Ascending aorta (tissue), 2 donors: ENCODE measurements at regions not wholly inside any gene's neighbourhood (a gene's known extent, or its start where the extent isn't known, plus 50 kb on each side); places are given as distances from the start of the nearest gene placed in this dataset.

Source experiments
- DNase-seq, 2 donors: peaks; one replicate each; pipeline ENCODE4 v3.0.0-alpha.2; 2019; ENCODE audit warnings: low spot score in 2 of 2
- H3K27ac ChIP-seq, 2 donors: fragments of 200-600 bp; sonication (generic); one replicate each; pipeline ENCODE4 v1.5.1; 2016 to 2017; ENCODE audit warnings: mild to moderate bottlenecking in 1 of 2
- H3K27me3 ChIP-seq: fragments of 200-600 bp; sonication (generic); one replicate; pipeline ENCODE4 v1.5.1; 2017
- H3K36me3 ChIP-seq, 2 donors: fragments of 200-600 bp; sonication (generic); one replicate each; pipeline ENCODE4 v1.5.1; 2016
- H3K4me1 ChIP-seq, 2 donors: fragments of 200-600 bp; sonication (generic); one replicate each; pipeline ENCODE4 v1.5.1; 2016 to 2017; ENCODE audit warnings: mild to moderate bottlenecking in 1 of 2
- H3K4me3 ChIP-seq, 2 donors: fragments of 200-600 bp; sonication (generic); one replicate each; pipeline ENCODE4 v1.5.1; 2016 to 2017; ENCODE audit warnings: mild to moderate bottlenecking in 1 of 2
- H3K9me3 ChIP-seq, 2 donors: fragments of 200-600 bp; sonication (generic); one replicate each; pipeline ENCODE4 v1.5.1; 2016
- CTCF ChIP-seq, 3 experiments: fragments of 200-600 bp in 2 of 3; fragments of 450-650 bp in 1 of 3; sonication (generic) in 2 of 3; IDR thresholded peaks; one replicate each; pipeline ENCODE4 v1.5.1; 2016 to 2019; ENCODE audit warnings: antibody characterized with exemption in 3 of 3, mild to moderate bottlenecking in 1 of 3, moderate library complexity in 1 of 3
- intact Hi-C: fragments of 100-400 bp; cut with DNase I; formaldehyde crosslinking; loops from one replicate; pipeline ENCODE4 v1.15.1; 2023

GRCh38 chr1:163561580-163562295 lies 240.0 kb downstream of the NUF2 start:
- intact Hi-C loops, result no loop called here
- Histone ChIP-seq H3K27me3 (no peaks in the 10 kb centered on the region), H3K27ac (no peak overlapping the region), H3K36me3 (no peaks in the 10 kb centered on the region), H3K9me3 (no peaks in the 10 kb centered on the region), H3K4me1 (no peaks in the 10 kb centered on the region), H3K4me3 (no peak overlapping the region)
- TF ChIP-seq CTCF (IDR thresholded peaks at IDR 0.05), result peak in 1 of 3 experiments; percentile 21
- no peak for DNase-seq

- Histone ChIP-seq H3K27ac (no peak overlapping the region), H3K4me3 (no peak overlapping the region), H3K27me3 (no peaks in the 10 kb centered on the region), H3K9me3 (no peaks in the 10 kb centered on the region), H3K4me1 (no peaks in the 10 kb centered on the region), H3K36me3 (no peaks in the 10 kb centered on the region)
- no peak for TF ChIP-seq CTCF (IDR thresholded peaks at IDR 0.05)
- intact Hi-C loops, result no loop called here
- no peak for DNase-seq
Measured at GRCh38 chr1:163562355-163562754, 240.6 kb downstream of the NUF2 start.

GRCh38 chr1:163565166-163565565 lies 243.4 kb downstream of the NUF2 start:
- Histone ChIP-seq H3K36me3 (no peaks in the 10 kb centered on the region), H3K27ac (no peak overlapping the region), H3K9me3 (no peaks in the 10 kb centered on the region), H3K4me3 (no peak overlapping the region), H3K27me3 (no peaks in the 10 kb centered on the region), H3K4me1 (no peaks in the 10 kb centered on the region)
- TF ChIP-seq CTCF (IDR thresholded peaks at IDR 0.05), result no peak
- intact Hi-C loops, result no loop called here
- no peak for DNase-seq

DNA sequence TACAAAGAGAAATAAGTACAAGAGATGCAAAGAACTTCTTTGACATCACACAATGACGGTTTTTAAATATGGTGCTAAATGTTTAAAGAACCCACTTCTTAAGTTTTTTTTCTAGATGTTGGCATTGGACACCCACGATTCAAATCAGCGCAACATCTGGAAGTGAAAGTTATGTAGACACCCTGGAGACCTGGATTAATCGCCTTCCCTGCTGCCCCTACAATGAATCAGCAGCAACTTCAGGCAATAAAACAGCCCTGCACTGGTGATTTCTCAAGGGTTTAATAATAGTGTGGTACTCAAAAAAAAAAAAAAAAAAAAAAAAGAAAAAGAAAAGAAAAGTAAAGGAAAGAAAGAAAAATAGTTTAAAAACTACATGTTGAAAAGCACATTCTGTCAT lies 248.3 kb downstream of the NUF2 start:
- DNase-seq, result no peak
- Histone ChIP-seq H3K27me3 (no peaks in the 10 kb centered on the region), H3K27ac (no peak overlapping the region), H3K4me1 (no peaks in the 10 kb centered on the region), H3K36me3 (no peaks in the 10 kb centered on the region), H3K9me3 (no peaks in the 10 kb centered on the region), H3K4me3 (no peak overlapping the region)
- TF ChIP-seq CTCF (IDR thresholded peaks at IDR 0.05), result no peak
- intact Hi-C loops, result no loop called here

DNA sequence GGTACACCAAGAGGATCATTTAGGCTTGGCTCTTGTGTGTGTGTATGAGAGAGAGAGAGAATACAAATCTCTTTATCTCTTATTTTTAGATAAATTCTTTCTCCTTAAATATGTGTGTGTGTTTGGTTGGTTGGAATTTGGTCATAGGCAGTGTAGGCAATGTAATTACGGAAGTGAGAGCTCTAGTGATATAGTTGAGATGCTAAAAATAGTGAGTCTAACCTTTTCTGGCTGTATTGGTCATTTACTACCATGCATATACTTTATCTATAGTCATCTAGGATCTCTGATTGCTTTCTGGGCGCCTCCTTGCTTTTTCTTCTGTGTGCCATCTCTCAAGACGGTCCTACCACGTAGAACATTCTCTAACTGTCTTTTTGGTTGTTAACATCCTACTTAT lies 250.2 kb downstream of the NUF2 start:
- TF ChIP-seq CTCF (IDR thresholded peaks at IDR 0.05), result no peak
- no peak for DNase-seq
- no peaks in the 10 kb centered on the region for H3K9me3 ChIP-seq
- no peaks in the 10 kb centered on the region for H3K36me3 ChIP-seq
- no peaks in the 10 kb centered on the region for H3K4me1 ChIP-seq
- intact Hi-C loops, result no loop called here
- H3K27ac ChIP-seq, result no peak overlapping the region
- H3K4me3 ChIP-seq, result no peak overlapping the region
- H3K27me3 ChIP-seq, result no peaks in the 10 kb centered on the region

DNA sequence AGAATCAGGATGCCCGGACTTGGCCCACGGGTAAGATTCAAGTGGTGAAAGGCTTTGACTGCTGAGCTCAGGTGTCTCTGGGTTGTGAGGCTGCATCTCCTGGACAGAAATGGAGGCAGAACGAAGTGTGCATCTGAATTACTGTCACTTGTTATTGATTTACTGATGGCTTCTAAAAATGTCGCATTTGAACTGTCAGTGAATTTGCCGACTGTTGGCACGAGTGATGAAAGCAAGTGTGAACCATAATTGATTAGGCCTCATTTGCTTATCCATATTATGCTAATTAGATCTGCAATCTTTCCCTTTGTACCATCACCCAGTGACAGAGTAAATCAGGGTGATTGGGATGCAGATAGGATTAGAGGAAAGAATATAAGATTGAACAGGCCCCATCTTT lies 252.4 kb downstream of the NUF2 start:
- TF ChIP-seq CTCF (IDR thresholded peaks at IDR 0.05), result no peak
- Histone ChIP-seq H3K4me3 (no peak overlapping the region), H3K4me1 (no peaks in the 10 kb centered on the region), H3K27me3 (no peaks in the 10 kb centered on the region), H3K36me3 (no peaks in the 10 kb centered on the region), H3K9me3 (no peaks in the 10 kb centered on the region), H3K27ac (no peak overlapping the region)
- DNase-seq, result no peak
- intact Hi-C loops, result no loop called here
